RWPE1 (cell line): ENCODE measurements at regions not wholly inside any gene's neighbourhood (a gene's known extent, or its start where the extent isn't known, plus 50 kb on each side); places are given as distances from the start of the nearest gene placed in this dataset.

Source experiments
- CTCF ChIA-PET: fragments of 350-600 bp; sonication (Branson Sonifier 250); formaldehyde crosslinking; extraction: SDS; loops from one replicate; lab custom pipeline; 2021; lab: Yijun Ruan, JAX
- POLR2A ChIA-PET: fragments of 400-600 bp; formaldehyde crosslinking; extraction: SDS; loops from one replicate; lab custom pipeline; 2020; ENCODE audit warnings: antibody characterized with exemption; ENCODE audit not compliant: low non-redundant PET; lab: Yijun Ruan, JAX
- DNase-seq: peaks from one replicate; pipeline ENCODE4 v3.0.0; 2012; ENCODE audit warnings: low spot score
- H3K27ac ChIP-seq: fragments of 450-650 bp; 2 replicates; pipeline ENCODE4 v1.5.1; 2017
- CTCF ChIP-seq: fragments of 450-650 bp; conservative IDR thresholded peaks from 2 replicates; pipeline ENCODE4 v1.5.1; 2017; ENCODE audit warnings: low read depth, mild to moderate bottlenecking

- H3K27ac ChIP-seq, result no peak overlapping the region
- ChIA-PET POLR2A (no interaction called here), CTCF (no interaction called here)
- TF ChIP-seq CTCF, result no peak
- no peak for DNase-seq
Measured at GRCh38 chr5:18495157-18495556, 860.9 kb downstream of the TAF11L14 start.

GRCh38 chr5:18496041-18496440 is 861.8 kb downstream of the TAF11L14 start:
- no peak for TF ChIP-seq CTCF
- DNase-seq, result no peak
- H3K27ac ChIP-seq, result no peak overlapping the region
- CTCF ChIA-PET, result interaction anchor here (0.8 kb wide), 1 partner anchor 12 kb away, joined by 5 read pairs; no protein-coding TSS in a partner anchor
- POLR2A ChIA-PET, result no interaction called here

GRCh38 chr5:18497089-18497488 is 862.8 kb downstream of the TAF11L14 start:
- POLR2A ChIA-PET, result no interaction called here

GRCh38 chr5:18503797-18504328 is 869.6 kb downstream of the TAF11L14 start:
- ChIA-PET POLR2A (no interaction called here), CTCF (no interaction called here)
- DNase-seq, result no peak
- TF ChIP-seq CTCF, result no peak
- no peak overlapping the region for H3K27ac ChIP-seq

More at GRCh38 chr5:18497089-18497488, 862.8 kb downstream of the TAF11L14 start:
- CTCF ChIA-PET, result no interaction called here
- DNase-seq, result no peak
- no peak for TF ChIP-seq CTCF
- H3K27ac ChIP-seq, result no peak overlapping the region

- no peak overlapping the region for H3K27ac ChIP-seq
- no peak for DNase-seq
- POLR2A ChIA-PET, result no interaction called here
- CTCF ChIA-PET, result no interaction called here
- no peak for TF ChIP-seq CTCF
Measured at GRCh38 chr5:18507114-18507513, 872.9 kb downstream of the TAF11L14 start.

GRCh38 chr5:18517641-18518380 is 883.6 kb downstream of the TAF11L14 start:
- H3K27ac ChIP-seq, result no peak overlapping the region
- ChIA-PET CTCF (no interaction called here), POLR2A (no interaction called here)
- no peak for DNase-seq
- TF ChIP-seq CTCF, result no peak
